Prostate gland (tissue), 2 donors: ENCODE measurements at regions not wholly inside any gene's neighbourhood (a gene's known extent, or its start where the extent isn't known, plus 50 kb on each side); places are given as distances from the start of the nearest gene placed in this dataset.

ENCODE experiments used
- DNase-seq: peaks from one replicate; pipeline ENCODE4 v3.0.0-alpha.2; 2019; ENCODE audit warnings: low spot score
- H3K27ac ChIP-seq, 2 donors: fragments of 200-600 bp; sonication (generic); 2 replicates each; pipeline ENCODE4 v1.5.1; 2017 to 2019
- H3K27me3 ChIP-seq: fragments of 200-600 bp; sonication (generic); replicated peaks from 2 replicates; pipeline ENCODE4 v1.5.1; 2019; ENCODE audit not compliant: insufficient read depth
- H3K36me3 ChIP-seq, 2 donors: fragments of 200-600 bp; sonication (generic); 1 replicate in 1 of 2; 2 replicates in 1 of 2; pipeline versions ENCODE4 v1.5.1 to v1.8.1; 2017 to 2019
- H3K4me1 ChIP-seq: fragments of 200-600 bp; sonication (generic); replicated peaks from 2 replicates; pipeline ENCODE4 v1.5.1; 2019
- H3K4me3 ChIP-seq, 2 donors: fragments of 200-600 bp; sonication (generic); 2 replicates each; pipeline ENCODE4 v1.5.1; 2017 to 2019
- H3K9me3 ChIP-seq: fragments of 200-600 bp; sonication (generic); 2 replicates; pipeline ENCODE4 v1.5.1; 2017
- CTCF ChIP-seq, 4 experiments: fragments of 200-600 bp in 2 of 4; fragments of 450-650 bp in 2 of 4; sonication (generic) in 2 of 4; IDR thresholded peaks; 1 replicate in 3 of 4; 2 replicates in 1 of 4; pipeline ENCODE4 v1.5.1; 2016 to 2019; ENCODE audit warnings: antibody characterized with exemption in 4 of 4, mild to moderate bottlenecking in 2 of 4, moderate library complexity in 2 of 4
- POLR2A ChIP-seq: fragments of 450-650 bp; IDR thresholded peaks from one replicate; pipeline ENCODE4 v1.6.1; 2016; ENCODE audit warnings: antibody characterized with exemption, mild to moderate bottlenecking
- POLR2AphosphoS5 ChIP-seq: sonication (generic); formaldehyde crosslinking; IDR thresholded peaks from one replicate; pipeline ENCODE4 v1.6.1; 2017; ENCODE audit warnings: antibody characterized with exemption
- WGBS: methylation state at CpG from one replicate; pipeline ENCODE4 v1.1.5; 2018; 5-methylcytosine and 5-hydroxymethylcytosine counted together
- intact Hi-C: fragments of 100-400 bp; cut with DNase I; formaldehyde crosslinking; loops from one replicate; pipeline ENCODE4 v1.14.2; 2022

GRCh38 chr2:236936446-236936940, 149.2 kb upstream of the COPS8 start:
- no peaks in the 10 kb centered on the region for H3K36me3 ChIP-seq
- DNase-seq: no peak
- WGBS: 84% methylated on average over 7 of the region's 7 CpGs
- H3K27me3 ChIP-seq: no peaks in the 10 kb centered on the region
- no peak overlapping the region for H3K27ac ChIP-seq
- TF ChIP-seq POLR2AphosphoS5: no peak
- no peak for TF ChIP-seq CTCF (IDR thresholded peaks at IDR 0.05)
- no peak for TF ChIP-seq POLR2A
- H3K4me3 ChIP-seq: no peak overlapping the region
- H3K4me1 ChIP-seq: no peaks in the 10 kb centered on the region
- H3K9me3 ChIP-seq: no peaks in the 10 kb centered on the region
- intact Hi-C loops: no loop called here

GRCh38 chr2:236938126-236938525, 147.6 kb upstream of the COPS8 start:
- 82% methylated on average over 3 of the region's 3 CpGs for WGBS
- intact Hi-C loops: no loop called here
- no peak overlapping the region for H3K4me3 ChIP-seq
- no peaks in the 10 kb centered on the region for H3K36me3 ChIP-seq
- no peaks in the 10 kb centered on the region for H3K9me3 ChIP-seq
- no peak overlapping the region for H3K27ac ChIP-seq
- DNase-seq: no peak
- TF ChIP-seq CTCF (IDR thresholded peaks at IDR 0.05): no peak
- no peak for TF ChIP-seq POLR2AphosphoS5
- no peak for TF ChIP-seq POLR2A
- no peaks in the 10 kb centered on the region for H3K4me1 ChIP-seq
- no peaks in the 10 kb centered on the region for H3K27me3 ChIP-seq

GRCh38 chr2:236939271-236939670, 146.4 kb upstream of the COPS8 start:
- intact Hi-C loops: no loop called here
- no peak for TF ChIP-seq POLR2A
- no peak for TF ChIP-seq CTCF (IDR thresholded peaks at IDR 0.05)
- no peak for TF ChIP-seq POLR2AphosphoS5
- Histone ChIP-seq H3K36me3 (no peaks in the 10 kb centered on the region), H3K27ac (no peak overlapping the region), H3K9me3 (no peaks in the 10 kb centered on the region), H3K4me1 (no peaks in the 10 kb centered on the region), H3K4me3 (no peak overlapping the region), H3K27me3 (no peaks in the 10 kb centered on the region)
- WGBS: 92% methylated on average over 2 of the region's 2 CpGs
- DNase-seq: no peak

- Histone ChIP-seq H3K4me1 (no peaks in the 10 kb centered on the region), H3K27ac (no peak overlapping the region), H3K36me3 (no peaks in the 10 kb centered on the region), H3K27me3 (peaks cover under 1% of the 10 kb centered on the region), H3K4me3 (no peak overlapping the region), H3K9me3 (no peaks in the 10 kb centered on the region)
- WGBS: 69% methylated on average over 11 of the region's 11 CpGs
- intact Hi-C loops: no loop called here
- DNase-seq: no peak
- no peak for TF ChIP-seq POLR2A
These were observed 145.9 kb upstream of the COPS8 start for GRCh38 chr2:236939721-236940231.

GRCh38 chr2:236940497-236940896, 145.2 kb upstream of the COPS8 start:
- Histone ChIP-seq H3K9me3 (no peaks in the 10 kb centered on the region), H3K27ac (no peak overlapping the region), H3K4me3 (no peak overlapping the region), H3K4me1 (no peaks in the 10 kb centered on the region), H3K36me3 (no peaks in the 10 kb centered on the region), H3K27me3 (peaks cover 2% of the 10 kb centered on the region)
- DNase-seq: no peak
- TF ChIP-seq POLR2A: no peak
- intact Hi-C loops: no loop called here
- 100% methylated on average over 1 of the region's 1 CpG for WGBS

GRCh38 chr2:236940916-236941520, 144.7 kb upstream of the COPS8 start:
- Histone ChIP-seq H3K27ac (no peak overlapping the region), H3K9me3 (no peaks in the 10 kb centered on the region), H3K4me1 (no peaks in the 10 kb centered on the region), H3K36me3 (no peaks in the 10 kb centered on the region), H3K27me3 (peaks cover 2% of the 10 kb centered on the region), H3K4me3 (no peak overlapping the region)
- TF ChIP-seq CTCF (IDR thresholded peaks at IDR 0.05) (no peak), POLR2A (no peak), POLR2AphosphoS5 (no peak)
- WGBS: 79% methylated on average over 7 of the region's 7 CpGs
- no peak for DNase-seq
- intact Hi-C loops: no loop called here
